Suprapubic skin (tissue), 4 donors: ENCODE measurements at regions not wholly inside any gene's neighbourhood (a gene's known extent, or its start where the extent isn't known, plus 50 kb on each side); places are given as distances from the start of the nearest gene placed in this dataset.

ENCODE experiments used
- EP300 ChIP-seq: sonication (generic); formaldehyde crosslinking; IDR thresholded peaks from one replicate; pipeline ENCODE4 v1.6.1; 2017; ENCODE audit warnings: antibody characterized with exemption
- POLR2A ChIP-seq, 2 donors: fragments of 450-650 bp; IDR thresholded peaks; one replicate each; pipeline ENCODE4 v1.6.1; 2017; ENCODE audit warnings: antibody characterized with exemption in 2 of 2, mild to moderate bottlenecking in 2 of 2, moderate library complexity in 2 of 2
- POLR2AphosphoS5 ChIP-seq, 3 donors: sonication (generic); formaldehyde crosslinking; IDR thresholded peaks; one replicate each; pipeline ENCODE4 v1.6.1; 2017; ENCODE audit warnings: antibody characterized with exemption in 3 of 3
- TF ChIP-seq, protein P1 (sequence below), 2 donors: fragments of 200-600 bp in 1 of 2; fragments of 450-650 bp in 1 of 2; sonication (generic) in 1 of 2; IDR thresholded peaks; one replicate each; pipeline ENCODE4 v1.5.1; 2016 to 2019; ENCODE audit warnings: antibody characterized with exemption in 2 of 2, mild to moderate bottlenecking in 1 of 2, moderate library complexity in 1 of 2

- TF ChIP-seq, protein P1, sequence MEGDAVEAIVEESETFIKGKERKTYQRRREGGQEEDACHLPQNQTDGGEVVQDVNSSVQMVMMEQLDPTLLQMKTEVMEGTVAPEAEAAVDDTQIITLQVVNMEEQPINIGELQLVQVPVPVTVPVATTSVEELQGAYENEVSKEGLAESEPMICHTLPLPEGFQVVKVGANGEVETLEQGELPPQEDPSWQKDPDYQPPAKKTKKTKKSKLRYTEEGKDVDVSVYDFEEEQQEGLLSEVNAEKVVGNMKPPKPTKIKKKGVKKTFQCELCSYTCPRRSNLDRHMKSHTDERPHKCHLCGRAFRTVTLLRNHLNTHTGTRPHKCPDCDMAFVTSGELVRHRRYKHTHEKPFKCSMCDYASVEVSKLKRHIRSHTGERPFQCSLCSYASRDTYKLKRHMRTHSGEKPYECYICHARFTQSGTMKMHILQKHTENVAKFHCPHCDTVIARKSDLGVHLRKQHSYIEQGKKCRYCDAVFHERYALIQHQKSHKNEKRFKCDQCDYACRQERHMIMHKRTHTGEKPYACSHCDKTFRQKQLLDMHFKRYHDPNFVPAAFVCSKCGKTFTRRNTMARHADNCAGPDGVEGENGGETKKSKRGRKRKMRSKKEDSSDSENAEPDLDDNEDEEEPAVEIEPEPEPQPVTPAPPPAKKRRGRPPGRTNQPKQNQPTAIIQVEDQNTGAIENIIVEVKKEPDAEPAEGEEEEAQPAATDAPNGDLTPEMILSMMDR (IDR thresholded peaks at IDR 0.05), result no peak
- no peak for TF ChIP-seq POLR2AphosphoS5 (IDR thresholded peaks at IDR 0.05)
- no peak for TF ChIP-seq POLR2A (IDR thresholded peaks at IDR 0.05)
- no peak for TF ChIP-seq EP300
Measured at GRCh38 chr6:94590416-94590815, 986.9 kb upstream of the MANEA start.
